HUDEP-2 (cell line): ENCODE measurements at regions not wholly inside any gene's neighbourhood (a gene's known extent, or its start where the extent isn't known, plus 50 kb on each side); places are given as distances from the start of the nearest gene placed in this dataset.

ENCODE experiments used
- DNase-seq, 76 experiments: peaks; one replicate each; lab custom pipeline; 2025; ENCODE audit not compliant: unreplicated experiment in 76 of 76; lab: John Stamatoyannopoulos, UW

- DNase-seq: no peak
Observed at GRCh38 chr2:118177318-118177717, 89.0 kb downstream of the INSIG2 start.

GRCh38 chr2:118176601-118177000 lies 88.3 kb downstream of the INSIG2 start:
- no peak for DNase-seq

- DNase-seq: no peak
Observed at GRCh38 chr2:118171546-118171945, 83.3 kb downstream of the INSIG2 start.

GRCh38 chr2:118169359-118170005 lies 81.2 kb downstream of the INSIG2 start:
- DNase-seq: no peak

GRCh38 chr2:118168615-118169014 lies 80.3 kb downstream of the INSIG2 start:
- DNase-seq: no peak

- DNase-seq: no peak
Observed at GRCh38 chr2:118167026-118167425, 78.8 kb downstream of the INSIG2 start.

- no peak for DNase-seq
Observed at GRCh38 chr2:118166242-118166641, 78.0 kb downstream of the INSIG2 start.

GRCh38 chr2:118165595-118165994 lies 77.3 kb downstream of the INSIG2 start:
- DNase-seq: no peak
